HL-60 (cell line): ENCODE measurements at regions not wholly inside any gene's neighbourhood (a gene's known extent, or its start where the extent isn't known, plus 50 kb on each side); places are given as distances from the start of the nearest gene placed in this dataset.

Experiments
- GABPA ChIP-seq: IDR thresholded peaks from 2 replicates; pipeline ENCODE4 v1.6.1; 2012; ENCODE audit warnings: low read depth
- POLR2AphosphoS5 ChIP-seq: IDR thresholded peaks from 2 replicates; pipeline ENCODE4 v1.6.1; 2012; ENCODE audit warnings: low read depth
- SPI1 ChIP-seq: IDR thresholded peaks from 2 replicates; pipeline ENCODE4 v1.6.1; 2012; ENCODE audit warnings: low read depth, mild to moderate bottlenecking, borderline replicate concordance
- TF ChIP-seq, protein P1 (sequence below): IDR thresholded peaks from one replicate; pipeline ENCODE4 v1.5.1; 2011; ENCODE audit warnings: low read length, control low read depth, inconsistent platforms; ENCODE audit not compliant: insufficient read depth
- TF ChIP-seq, protein P2 (sequence below): IDR thresholded peaks from 2 replicates; pipeline ENCODE4 v1.6.1; 2012; ENCODE audit warnings: low read depth; ENCODE audit not compliant: insufficient replicate concordance

DNA sequence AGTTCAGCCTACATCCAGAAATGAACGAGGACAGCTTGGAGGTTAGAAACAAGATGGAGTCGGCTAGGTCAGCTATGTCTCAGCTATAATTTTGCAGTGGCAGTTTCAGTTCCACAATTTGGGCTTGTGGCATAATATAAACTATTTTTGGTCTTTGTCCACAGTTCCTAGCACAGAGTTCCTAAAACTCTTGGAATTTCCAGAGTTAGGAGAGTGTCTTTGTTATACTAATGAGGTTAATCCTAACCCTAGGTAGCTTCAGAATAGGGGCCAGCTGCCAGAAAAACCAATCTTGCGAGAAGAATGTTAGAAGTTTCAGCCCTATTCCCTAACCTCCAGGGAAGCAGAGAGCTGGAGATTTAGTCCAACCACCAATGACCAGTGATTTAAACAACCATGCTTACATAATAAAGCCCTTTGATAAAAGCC is 131.9 kb downstream of the AKR1D1 start:
- TF ChIP-seq, protein P1, sequence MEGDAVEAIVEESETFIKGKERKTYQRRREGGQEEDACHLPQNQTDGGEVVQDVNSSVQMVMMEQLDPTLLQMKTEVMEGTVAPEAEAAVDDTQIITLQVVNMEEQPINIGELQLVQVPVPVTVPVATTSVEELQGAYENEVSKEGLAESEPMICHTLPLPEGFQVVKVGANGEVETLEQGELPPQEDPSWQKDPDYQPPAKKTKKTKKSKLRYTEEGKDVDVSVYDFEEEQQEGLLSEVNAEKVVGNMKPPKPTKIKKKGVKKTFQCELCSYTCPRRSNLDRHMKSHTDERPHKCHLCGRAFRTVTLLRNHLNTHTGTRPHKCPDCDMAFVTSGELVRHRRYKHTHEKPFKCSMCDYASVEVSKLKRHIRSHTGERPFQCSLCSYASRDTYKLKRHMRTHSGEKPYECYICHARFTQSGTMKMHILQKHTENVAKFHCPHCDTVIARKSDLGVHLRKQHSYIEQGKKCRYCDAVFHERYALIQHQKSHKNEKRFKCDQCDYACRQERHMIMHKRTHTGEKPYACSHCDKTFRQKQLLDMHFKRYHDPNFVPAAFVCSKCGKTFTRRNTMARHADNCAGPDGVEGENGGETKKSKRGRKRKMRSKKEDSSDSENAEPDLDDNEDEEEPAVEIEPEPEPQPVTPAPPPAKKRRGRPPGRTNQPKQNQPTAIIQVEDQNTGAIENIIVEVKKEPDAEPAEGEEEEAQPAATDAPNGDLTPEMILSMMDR: no peak
- no peak for TF ChIP-seq POLR2AphosphoS5
- TF ChIP-seq, protein P2, sequence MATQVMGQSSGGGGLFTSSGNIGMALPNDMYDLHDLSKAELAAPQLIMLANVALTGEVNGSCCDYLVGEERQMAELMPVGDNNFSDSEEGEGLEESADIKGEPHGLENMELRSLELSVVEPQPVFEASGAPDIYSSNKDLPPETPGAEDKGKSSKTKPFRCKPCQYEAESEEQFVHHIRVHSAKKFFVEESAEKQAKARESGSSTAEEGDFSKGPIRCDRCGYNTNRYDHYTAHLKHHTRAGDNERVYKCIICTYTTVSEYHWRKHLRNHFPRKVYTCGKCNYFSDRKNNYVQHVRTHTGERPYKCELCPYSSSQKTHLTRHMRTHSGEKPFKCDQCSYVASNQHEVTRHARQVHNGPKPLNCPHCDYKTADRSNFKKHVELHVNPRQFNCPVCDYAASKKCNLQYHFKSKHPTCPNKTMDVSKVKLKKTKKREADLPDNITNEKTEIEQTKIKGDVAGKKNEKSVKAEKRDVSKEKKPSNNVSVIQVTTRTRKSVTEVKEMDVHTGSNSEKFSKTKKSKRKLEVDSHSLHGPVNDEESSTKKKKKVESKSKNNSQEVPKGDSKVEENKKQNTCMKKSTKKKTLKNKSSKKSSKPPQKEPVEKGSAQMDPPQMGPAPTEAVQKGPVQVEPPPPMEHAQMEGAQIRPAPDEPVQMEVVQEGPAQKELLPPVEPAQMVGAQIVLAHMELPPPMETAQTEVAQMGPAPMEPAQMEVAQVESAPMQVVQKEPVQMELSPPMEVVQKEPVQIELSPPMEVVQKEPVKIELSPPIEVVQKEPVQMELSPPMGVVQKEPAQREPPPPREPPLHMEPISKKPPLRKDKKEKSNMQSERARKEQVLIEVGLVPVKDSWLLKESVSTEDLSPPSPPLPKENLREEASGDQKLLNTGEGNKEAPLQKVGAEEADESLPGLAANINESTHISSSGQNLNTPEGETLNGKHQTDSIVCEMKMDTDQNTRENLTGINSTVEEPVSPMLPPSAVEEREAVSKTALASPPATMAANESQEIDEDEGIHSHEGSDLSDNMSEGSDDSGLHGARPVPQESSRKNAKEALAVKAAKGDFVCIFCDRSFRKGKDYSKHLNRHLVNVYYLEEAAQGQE: no peak
- no peak for TF ChIP-seq GABPA
- no peak for TF ChIP-seq SPI1
